Panc1 (cell line): ENCODE measurements at regions not wholly inside any gene's neighbourhood (a gene's known extent, or its start where the extent isn't known, plus 50 kb on each side); places are given as distances from the start of the nearest gene placed in this dataset.

Source experiments
- ATAC-seq: fragments of 200-7000 bp; cut with Tn5 transposase; 2 replicates; pipeline ENCODE4 v1.9.1; 2020; ENCODE audit warnings: mild to moderate bottlenecking, moderate library complexity
- BruUV-seq: library from RNA; stranded (reverse); fragments of 400-500 nt; replicated peaks from 2 replicates; lab custom pipeline; 2021; lab: Mats Ljungman, UMichigan
- CTCF ChIA-PET: fragments of 300-600 bp; sonication (Branson Sonifier 250); formaldehyde crosslinking; loops from one replicate; lab custom pipeline; 2022; ENCODE audit warnings: antibody characterized with exemption; lab: Charles Lee
- POLR2A ChIA-PET: fragments of 300-600 bp; sonication (Branson Sonifier 250); formaldehyde crosslinking; loops from one replicate; lab custom pipeline; 2022; ENCODE audit warnings: antibody characterized with exemption; lab: Charles Lee
- DNase-seq: peaks from one replicate; pipeline ENCODE4 v3.0.0-alpha.2; 2010; ENCODE audit warnings: low read depth, low spot score
- H3K27ac ChIP-seq: 2 replicates; pipeline ENCODE4 v1.5.1; 2011; ENCODE audit warnings: mild to moderate bottlenecking, low read length, inconsistent platforms
- H3K27me3 ChIP-seq: fragments of 200-500 bp; sonication (Bioruptor generic); 2 replicates; pipeline ENCODE4 v1.6.0; 2014; ENCODE audit warnings: low read length, inconsistent platforms; ENCODE audit not compliant: control insufficient read depth, insufficient read depth
- H3K36me3 ChIP-seq: fragments of 200-500 bp; sonication (Bioruptor generic); 2 replicates; pipeline ENCODE4 v1.5.1; 2014; ENCODE audit warnings: inconsistent platforms, mild to moderate bottlenecking, low read length, moderate library complexity; ENCODE audit not compliant: control insufficient read depth, insufficient read depth
- H3K4me1 ChIP-seq: 2 replicates; pipeline ENCODE4 v1.5.1; 2011; ENCODE audit warnings: inconsistent platforms, mild to moderate bottlenecking, low read length, moderate library complexity; ENCODE audit not compliant: control insufficient read depth, insufficient read depth
- H3K4me3 ChIP-seq, 2 experiments: 2 replicates each; pipeline ENCODE4 v1.5.1; 2011 to 2012; ENCODE audit warnings: low read depth in 2 of 2, low read length in 2 of 2, mild to moderate bottlenecking in 2 of 2, inconsistent platforms in 1 of 2, moderate library complexity in 1 of 2
- H3K9me3 ChIP-seq: fragments of 200-500 bp; sonication (Bioruptor generic); 2 replicates; pipeline ENCODE4 v1.5.1; 2014; ENCODE audit warnings: low read depth, mild to moderate bottlenecking, inconsistent platforms, low read length, moderate library complexity; ENCODE audit not compliant: control insufficient read depth, insufficient read depth
- POLR2AphosphoS5 ChIP-seq: IDR thresholded peaks from 2 replicates; pipeline ENCODE4 v1.6.1; 2012; ENCODE audit warnings: mild to moderate bottlenecking, low read depth, low read length, moderate library complexity
- SIN3A ChIP-seq: IDR thresholded peaks from 2 replicates; pipeline ENCODE4 v1.6.1; 2012; ENCODE audit warnings: low read depth, mild to moderate bottlenecking, low read length, moderate library complexity, borderline replicate concordance; ENCODE audit not compliant: insufficient read depth
- TCF7L2 ChIP-seq: IDR thresholded peaks from 2 replicates; pipeline ENCODE4 v1.6.1; 2011; ENCODE audit warnings: mild to moderate bottlenecking, low read depth, low read length, inconsistent platforms
- in situ Hi-C: cut with HindIII; loops from 2 replicates; pipeline ENCODE4 v1.10.0; 2016; ENCODE audit warnings: low sequenced_read_pairs, low pct_unique_long_range_greater_than_20kb
- intact Hi-C: fragments of 100-400 bp; cut with micrococcal nuclease; formaldehyde crosslinking; loops from one replicate; pipeline ENCODE4 v1.10.0; 2022; ENCODE audit not compliant: unreplicated experiment
- TF ChIP-seq, protein P1 (sequence below): fragments of 450-650 bp; IDR thresholded peaks from 2 replicates; pipeline ENCODE4 v1.5.1; 2017; ENCODE audit warnings: mild to moderate bottlenecking
- TF ChIP-seq, protein P2 (sequence below), 2 experiments: IDR thresholded peaks; 2 replicates each; pipeline ENCODE4 v1.6.1; 2011 to 2012; ENCODE audit warnings: low read depth in 2 of 2, control low read depth in 1 of 2, low read length in 1 of 2, mild to moderate bottlenecking in 1 of 2, moderate library complexity in 1 of 2; ENCODE audit not compliant: insufficient read depth in 1 of 2

DNA sequence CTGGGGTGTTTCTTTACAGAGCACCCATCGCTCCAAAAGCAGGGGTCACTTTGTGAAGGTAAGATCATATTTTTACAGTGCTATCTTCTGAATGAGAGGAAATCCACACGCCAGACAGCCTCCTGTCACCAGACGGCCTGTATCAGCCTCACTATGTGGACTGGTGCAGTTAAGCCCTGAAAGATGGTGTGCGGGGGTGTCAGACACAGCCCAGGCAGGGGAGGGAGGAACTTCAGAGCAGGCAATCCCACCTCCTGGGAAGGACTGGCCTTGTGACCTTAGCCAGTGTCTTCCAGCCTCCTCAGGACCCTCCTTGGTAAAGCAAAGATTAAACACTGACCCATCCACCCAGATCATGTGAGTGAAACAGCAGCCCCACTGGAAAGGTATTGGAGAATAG lies 249.4 kb upstream of the CTAGE1 start:
- TF ChIP-seq TCF7L2 (no peak), POLR2AphosphoS5 (no peak), SIN3A (no peak)
- TF ChIP-seq, protein P1, sequence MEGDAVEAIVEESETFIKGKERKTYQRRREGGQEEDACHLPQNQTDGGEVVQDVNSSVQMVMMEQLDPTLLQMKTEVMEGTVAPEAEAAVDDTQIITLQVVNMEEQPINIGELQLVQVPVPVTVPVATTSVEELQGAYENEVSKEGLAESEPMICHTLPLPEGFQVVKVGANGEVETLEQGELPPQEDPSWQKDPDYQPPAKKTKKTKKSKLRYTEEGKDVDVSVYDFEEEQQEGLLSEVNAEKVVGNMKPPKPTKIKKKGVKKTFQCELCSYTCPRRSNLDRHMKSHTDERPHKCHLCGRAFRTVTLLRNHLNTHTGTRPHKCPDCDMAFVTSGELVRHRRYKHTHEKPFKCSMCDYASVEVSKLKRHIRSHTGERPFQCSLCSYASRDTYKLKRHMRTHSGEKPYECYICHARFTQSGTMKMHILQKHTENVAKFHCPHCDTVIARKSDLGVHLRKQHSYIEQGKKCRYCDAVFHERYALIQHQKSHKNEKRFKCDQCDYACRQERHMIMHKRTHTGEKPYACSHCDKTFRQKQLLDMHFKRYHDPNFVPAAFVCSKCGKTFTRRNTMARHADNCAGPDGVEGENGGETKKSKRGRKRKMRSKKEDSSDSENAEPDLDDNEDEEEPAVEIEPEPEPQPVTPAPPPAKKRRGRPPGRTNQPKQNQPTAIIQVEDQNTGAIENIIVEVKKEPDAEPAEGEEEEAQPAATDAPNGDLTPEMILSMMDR: no peak
- TF ChIP-seq, protein P2, sequence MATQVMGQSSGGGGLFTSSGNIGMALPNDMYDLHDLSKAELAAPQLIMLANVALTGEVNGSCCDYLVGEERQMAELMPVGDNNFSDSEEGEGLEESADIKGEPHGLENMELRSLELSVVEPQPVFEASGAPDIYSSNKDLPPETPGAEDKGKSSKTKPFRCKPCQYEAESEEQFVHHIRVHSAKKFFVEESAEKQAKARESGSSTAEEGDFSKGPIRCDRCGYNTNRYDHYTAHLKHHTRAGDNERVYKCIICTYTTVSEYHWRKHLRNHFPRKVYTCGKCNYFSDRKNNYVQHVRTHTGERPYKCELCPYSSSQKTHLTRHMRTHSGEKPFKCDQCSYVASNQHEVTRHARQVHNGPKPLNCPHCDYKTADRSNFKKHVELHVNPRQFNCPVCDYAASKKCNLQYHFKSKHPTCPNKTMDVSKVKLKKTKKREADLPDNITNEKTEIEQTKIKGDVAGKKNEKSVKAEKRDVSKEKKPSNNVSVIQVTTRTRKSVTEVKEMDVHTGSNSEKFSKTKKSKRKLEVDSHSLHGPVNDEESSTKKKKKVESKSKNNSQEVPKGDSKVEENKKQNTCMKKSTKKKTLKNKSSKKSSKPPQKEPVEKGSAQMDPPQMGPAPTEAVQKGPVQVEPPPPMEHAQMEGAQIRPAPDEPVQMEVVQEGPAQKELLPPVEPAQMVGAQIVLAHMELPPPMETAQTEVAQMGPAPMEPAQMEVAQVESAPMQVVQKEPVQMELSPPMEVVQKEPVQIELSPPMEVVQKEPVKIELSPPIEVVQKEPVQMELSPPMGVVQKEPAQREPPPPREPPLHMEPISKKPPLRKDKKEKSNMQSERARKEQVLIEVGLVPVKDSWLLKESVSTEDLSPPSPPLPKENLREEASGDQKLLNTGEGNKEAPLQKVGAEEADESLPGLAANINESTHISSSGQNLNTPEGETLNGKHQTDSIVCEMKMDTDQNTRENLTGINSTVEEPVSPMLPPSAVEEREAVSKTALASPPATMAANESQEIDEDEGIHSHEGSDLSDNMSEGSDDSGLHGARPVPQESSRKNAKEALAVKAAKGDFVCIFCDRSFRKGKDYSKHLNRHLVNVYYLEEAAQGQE (IDR thresholded peaks at IDR 0.05; ENCODE audit: insufficient read depth in 1 of 2, low read depth in 2 of 2, low read length in 1 of 2): no peak

DNA sequence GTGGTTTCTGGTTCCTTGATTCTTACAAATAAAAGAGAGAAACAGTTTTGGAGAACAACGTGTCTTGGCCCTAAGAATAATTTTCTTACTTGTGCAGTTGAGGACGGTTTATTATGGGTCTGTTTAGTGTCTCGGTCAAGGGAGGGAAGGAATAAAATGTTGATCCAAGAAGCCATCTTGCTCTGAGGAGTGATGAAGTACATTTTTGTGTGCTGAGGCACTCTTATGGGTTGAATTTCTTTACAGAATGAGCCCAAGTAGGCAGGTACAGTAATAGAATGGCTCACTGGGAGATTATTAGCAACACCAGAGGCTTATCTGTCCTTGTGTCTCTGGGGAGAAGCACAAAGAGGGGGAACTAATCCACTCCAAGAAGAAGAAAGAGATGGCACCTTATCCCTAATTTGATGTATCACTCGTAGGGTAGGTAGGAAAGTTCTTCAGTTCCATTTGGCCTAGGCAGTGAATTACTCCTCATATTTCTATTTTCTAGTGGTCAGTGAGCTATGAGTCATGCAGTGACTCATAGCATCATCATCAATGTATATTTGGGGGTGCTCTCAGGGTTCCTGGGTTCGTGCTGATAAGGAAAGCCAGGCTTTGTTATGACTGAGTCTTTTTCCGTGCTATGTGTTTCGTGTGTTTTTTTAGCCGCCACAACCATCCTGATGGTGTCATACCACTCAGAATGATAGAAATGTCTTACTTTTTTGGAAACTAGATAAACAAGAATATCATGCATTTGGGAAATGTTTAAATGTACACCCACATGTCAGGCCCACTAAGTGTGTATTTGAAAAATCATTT lies 250.1 kb upstream of the CTAGE1 start:
- BruUV-seq: no TSS peak
- in situ Hi-C loops: no loop called here
- Histone ChIP-seq H3K27me3 (no peaks in the 10 kb centered on the region), H3K36me3 (no peaks in the 10 kb centered on the region), H3K27ac (no peak overlapping the region), H3K9me3 (no peaks in the 10 kb centered on the region), H3K4me3 (no peak overlapping the region), H3K4me1 (no peaks in the 10 kb centered on the region)
- CTCF ChIA-PET: no interaction called here
- TF ChIP-seq POLR2AphosphoS5: no peak
- TF ChIP-seq, protein P1: no peak
- POLR2A ChIA-PET: no interaction called here
- DNase-seq (no peak), ATAC-seq (no peak)
- intact Hi-C loops: no loop called here

More for the DNA sequence above, 249.4 kb upstream of the CTAGE1 start:
- Histone ChIP-seq H3K27me3 (no peaks in the 10 kb centered on the region), H3K4me3 (no peak overlapping the region), H3K4me1 (no peaks in the 10 kb centered on the region), H3K27ac (no peak overlapping the region), H3K36me3 (no peaks in the 10 kb centered on the region), H3K9me3 (no peaks in the 10 kb centered on the region)
- ATAC-seq: no peak
- no TSS peak for BruUV-seq
- DNase-seq: no peak
- in situ Hi-C loops (no loop called here), intact Hi-C loops (no loop called here)
- CTCF ChIA-PET: no interaction called here
- POLR2A ChIA-PET: no interaction called here
